ENCODE measurements at regions not wholly inside any gene's neighbourhood (a gene's known extent, or its start where the extent isn't known, plus 50 kb on each side); places are given as distances from the start of the nearest gene placed in this dataset.

GRCh38 chr5:85813146-85813545, 804.6 kb upstream of the COX7C start:
- H3K36me3 ChIP-seq (ENCODE audit: insufficient read depth, low read length): no peaks in the 10 kb centered on the region
- H3K4me3 ChIP-seq (ENCODE audit: low read length, poor library complexity, severe bottlenecking): no peak overlapping the region
- H4K20me1 ChIP-seq (ENCODE audit: insufficient read depth, low read length, poor library complexity, severe bottlenecking): no peaks in the 10 kb centered on the region
- no peaks in the 10 kb centered on the region for H3K9me2 ChIP-seq (replicated peaks; ENCODE audit: low read depth, low read length)
- no peaks in the 10 kb centered on the region for H3K4me1 ChIP-seq (ENCODE audit: insufficient read depth, low read length, poor library complexity, severe bottlenecking)
- H3F3A ChIP-seq (ENCODE audit: low read depth): no peaks in the 10 kb centered on the region
- H2AFZ ChIP-seq (ENCODE audit: low read length): no peak overlapping the region
- no peak overlapping the region for H3K9ac ChIP-seq (ENCODE audit: low read depth, low read length, poor library complexity, severe bottlenecking)
- TF ChIP-seq EZH2phosphoT487 (IDR thresholded peaks at IDR 0.05; ENCODE audit: borderline replicate concordance) (no peak), CTCF (conservative IDR thresholded peaks at IDR 0.05; ENCODE audit: low read length) (no peak)
- H3K4me2 ChIP-seq (ENCODE audit: low read depth, low read length, poor library complexity, severe bottlenecking): no peak overlapping the region
- H3K9me3 ChIP-seq (ENCODE audit: insufficient read depth, low read depth, low read length): no peaks in the 10 kb centered on the region
- no peaks in the 10 kb centered on the region for H3K79me2 ChIP-seq (ENCODE audit: insufficient read depth, low read length)
- H3K27me3 ChIP-seq (ENCODE audit: insufficient read depth, low read length, poor library complexity, severe bottlenecking): no peaks in the 10 kb centered on the region

GRCh38 chr5:85814596-85814995, 803.1 kb upstream of the COX7C start:
- H3K27me3 ChIP-seq (ENCODE audit: insufficient read depth, low read length, poor library complexity, severe bottlenecking): no peaks in the 10 kb centered on the region
- no peak overlapping the region for H2AFZ ChIP-seq (ENCODE audit: low read length)
- H3F3A ChIP-seq (ENCODE audit: low read depth): no peaks in the 10 kb centered on the region
- H3K4me2 ChIP-seq (ENCODE audit: low read depth, low read length, poor library complexity, severe bottlenecking): no peak overlapping the region
- no peaks in the 10 kb centered on the region for H3K79me2 ChIP-seq (ENCODE audit: insufficient read depth, low read length)
- H3K4me1 ChIP-seq (ENCODE audit: insufficient read depth, low read length, poor library complexity, severe bottlenecking): no peaks in the 10 kb centered on the region
- TF ChIP-seq CTCF (conservative IDR thresholded peaks at IDR 0.05; ENCODE audit: low read length) (no peak), EZH2phosphoT487 (IDR thresholded peaks at IDR 0.05; ENCODE audit: borderline replicate concordance) (no peak)
- H3K9me3 ChIP-seq (ENCODE audit: insufficient read depth, low read depth, low read length): no peaks in the 10 kb centered on the region
- H3K36me3 ChIP-seq (ENCODE audit: insufficient read depth, low read length): no peaks in the 10 kb centered on the region
- H3K9me2 ChIP-seq (replicated peaks; ENCODE audit: low read depth, low read length): no peaks in the 10 kb centered on the region
- no peak overlapping the region for H3K4me3 ChIP-seq (ENCODE audit: low read length, poor library complexity, severe bottlenecking)
- no peak overlapping the region for H3K9ac ChIP-seq (ENCODE audit: low read depth, low read length, poor library complexity, severe bottlenecking)
- H4K20me1 ChIP-seq (ENCODE audit: insufficient read depth, low read length, poor library complexity, severe bottlenecking): no peaks in the 10 kb centered on the region

GRCh38 chr5:85823462-85824426, 794.0 kb upstream of the COX7C start:
- Histone ChIP-seq H3K9me3 (ENCODE audit: insufficient read depth, low read depth, low read length) (no peaks in the 10 kb centered on the region), H3K4me2 (ENCODE audit: low read depth, low read length, poor library complexity, severe bottlenecking) (no peak overlapping the region), H3K27me3 (ENCODE audit: insufficient read depth, low read length, poor library complexity, severe bottlenecking) (no peaks in the 10 kb centered on the region), H3K9me2 (replicated peaks; ENCODE audit: low read depth, low read length) (no peaks in the 10 kb centered on the region), H3K4me1 (ENCODE audit: insufficient read depth, low read length, poor library complexity, severe bottlenecking) (no peaks in the 10 kb centered on the region), H3K9ac (ENCODE audit: low read depth, low read length, poor library complexity, severe bottlenecking) (no peak overlapping the region), H3K4me3 (ENCODE audit: low read length, poor library complexity, severe bottlenecking) (no peak overlapping the region), H3K36me3 (ENCODE audit: insufficient read depth, low read length) (no peaks in the 10 kb centered on the region), H3K79me2 (ENCODE audit: insufficient read depth, low read length) (no peaks in the 10 kb centered on the region), H4K20me1 (ENCODE audit: insufficient read depth, low read length, poor library complexity, severe bottlenecking) (no peaks in the 10 kb centered on the region), H3F3A (ENCODE audit: low read depth) (no peaks in the 10 kb centered on the region), H2AFZ (ENCODE audit: low read length) (no peak overlapping the region)
- TF ChIP-seq CTCF (conservative IDR thresholded peaks at IDR 0.05; ENCODE audit: low read length): no peak
- TF ChIP-seq EZH2phosphoT487 (IDR thresholded peaks at IDR 0.05; ENCODE audit: borderline replicate concordance): no peak

Data from Loucy (cell line).